NCI-H1436 (cell line): ENCODE measurements at regions not wholly inside any gene's neighbourhood (a gene's known extent, or its start where the extent isn't known, plus 50 kb on each side); places are given as distances from the start of the nearest gene placed in this dataset.
A peak's percentile ranks its signal among the peaks of the same experiment; 100 is the strongest.
"Not testable (repeated sequence)": the region's sequence is repeated elsewhere in the genome, so short reads cannot be mapped to it uniquely, and the experiment has no call there.

ENCODE experiments used
- DNase-seq: peaks from one replicate; lab custom pipeline; 2025; lab: John Stamatoyannopoulos, UW

GRCh38 chr7:4437916-4438315 lies 244.2 kb upstream of the FOXK1 start:
- no peak for DNase-seq

GRCh38 chr7:4438723-4439245 lies 243.3 kb upstream of the FOXK1 start:
- no peak for DNase-seq

- no peak for DNase-seq
These were observed 242.7 kb upstream of the FOXK1 start for GRCh38 chr7:4439444-4439843.

- DNase-seq: no peak
These were observed 238.0 kb upstream of the FOXK1 start for GRCh38 chr7:4444106-4444505.

GRCh38 chr7:4445777-4446176 lies 236.3 kb upstream of the FOXK1 start:
- DNase-seq: no peak

GRCh38 chr7:4449263-4449662 lies 232.8 kb upstream of the FOXK1 start:
- no peak for DNase-seq

GRCh38 chr7:4450483-4450882 lies 231.6 kb upstream of the FOXK1 start:
- no peak for DNase-seq

GRCh38 chr7:4460597-4460996 lies 221.5 kb upstream of the FOXK1 start:
- DNase-seq: no peak

- DNase-seq: no peak
These were observed 220.6 kb upstream of the FOXK1 start for GRCh38 chr7:4461531-4461930.

- DNase-seq: no peak
These were observed 213.6 kb upstream of the FOXK1 start for GRCh38 chr7:4468320-4469102.

- DNase-seq: no peak
These were observed 211.8 kb upstream of the FOXK1 start for GRCh38 chr7:4470246-4470645.

GRCh38 chr7:4472728-4473127 lies 209.4 kb upstream of the FOXK1 start:
- DNase-seq: no peak

GRCh38 chr7:4479367-4480039 lies 202.6 kb upstream of the FOXK1 start:
- DNase-seq: peak; percentile 38

GRCh38 chr7:4480131-4480530 lies 202.0 kb upstream of the FOXK1 start:
- not testable (repeated sequence) for DNase-seq

GRCh38 chr7:4483851-4484250 lies 198.2 kb upstream of the FOXK1 start:
- no peak for DNase-seq

GRCh38 chr7:4484545-4484944 lies 197.6 kb upstream of the FOXK1 start:
- DNase-seq: no peak

GRCh38 chr7:4486907-4487306 lies 195.2 kb upstream of the FOXK1 start:
- DNase-seq: no peak

- DNase-seq: not testable (repeated sequence)
These were observed 185.2 kb upstream of the FOXK1 start for GRCh38 chr7:4496911-4497310.

- no peak for DNase-seq
These were observed 181.3 kb upstream of the FOXK1 start for GRCh38 chr7:4500812-4501211.

GRCh38 chr7:4507886-4508285 lies 174.2 kb upstream of the FOXK1 start:
- not testable (repeated sequence) for DNase-seq

- no peak for DNase-seq
These were observed 168.6 kb upstream of the FOXK1 start for GRCh38 chr7:4513450-4513849.

- no peak for DNase-seq
These were observed 162.1 kb upstream of the FOXK1 start for GRCh38 chr7:4519819-4520520.

GRCh38 chr7:4523219-4523618 lies 158.9 kb upstream of the FOXK1 start:
- no peak for DNase-seq
